GM23338 (cell line): ENCODE measurements at regions not wholly inside any gene's neighbourhood (a gene's known extent, or its start where the extent isn't known, plus 50 kb on each side); places are given as distances from the start of the nearest gene placed in this dataset.

Experiments used
- ATAC-seq: fragments of 200-7000 bp; cut with Tn5 transposase; 3 replicates; pipeline ENCODE4 v1.9.1; 2020
- DNase-seq: peaks from one replicate; pipeline ENCODE4 v3.0.0-alpha.2; 2015; ENCODE audit warnings: low spot score
- H2AFZ ChIP-seq: fragments of 200-600 bp; sonication (generic); 2 replicates; pipeline ENCODE4 v1.8.0; 2016; ENCODE audit warnings: antibody characterized with exemption, mild to moderate bottlenecking, moderate library complexity
- H3F3A ChIP-seq: fragments of 200-600 bp; sonication (generic); replicated peaks from 2 replicates; pipeline ENCODE4 v1.8.0; 2017; ENCODE audit warnings: antibody characterized with exemption, mixed run types, low read depth
- H3K27ac ChIP-seq: fragments of 200-600 bp; sonication (generic); 2 replicates; pipeline ENCODE4 v1.6.1; 2016; ENCODE audit warnings: low read depth
- H3K27me3 ChIP-seq: fragments of 200-600 bp; sonication (generic); 2 replicates; pipeline ENCODE4 v1.8.0; 2016; ENCODE audit warnings: mild to moderate bottlenecking, mixed run types, moderate library complexity; ENCODE audit not compliant: insufficient read depth
- H3K36me3 ChIP-seq: fragments of 200-600 bp; sonication (generic); 2 replicates; pipeline ENCODE4 v1.8.0; 2016; ENCODE audit warnings: mild to moderate bottlenecking; ENCODE audit not compliant: insufficient read depth
- H3K4me1 ChIP-seq: fragments of 200-600 bp; sonication (generic); 2 replicates; pipeline ENCODE4 v1.8.0; 2016; ENCODE audit warnings: mild to moderate bottlenecking, moderate library complexity; ENCODE audit not compliant: insufficient read depth
- H3K4me2 ChIP-seq: fragments of 200-600 bp; sonication (generic); 2 replicates; pipeline ENCODE4 v1.7.1; 2017; ENCODE audit warnings: mixed run types
- H3K4me3 ChIP-seq: fragments of 200-600 bp; sonication (generic); 2 replicates; pipeline ENCODE4 v1.6.1; 2016; ENCODE audit warnings: mixed run types
- H3K79me2 ChIP-seq: fragments of 200-600 bp; sonication (generic); replicated peaks from 2 replicates; pipeline ENCODE4 v1.8.0; 2017; ENCODE audit warnings: mild to moderate bottlenecking; ENCODE audit not compliant: insufficient read depth
- H3K9me2 ChIP-seq: fragments of 200-600 bp; sonication (generic); 2 replicates; pipeline ENCODE4 v1.8.0; 2017; ENCODE audit not compliant: insufficient read depth
- H4K20me1 ChIP-seq: fragments of 200-600 bp; sonication (generic); replicated peaks from 2 replicates; pipeline ENCODE4 v1.8.0; 2017; ENCODE audit warnings: mild to moderate bottlenecking; ENCODE audit not compliant: insufficient read depth
- H3K27ac Mint-ChIP-seq: 2 replicates; pipeline ENCODE4 v1.8.0; 2020; ENCODE audit warnings: inconsistent platforms, mild to moderate bottlenecking, moderate library complexity, mixed read lengths
- H3K27me3 Mint-ChIP-seq: 3 replicates; pipeline ENCODE4 v1.8.0; 2022; ENCODE audit warnings: low read depth, mild to moderate bottlenecking, moderate library complexity, mixed read lengths, inconsistent platforms; ENCODE audit not compliant: insufficient read depth, poor library complexity
- H3K36me3 Mint-ChIP-seq: 3 replicates; pipeline ENCODE4 v1.8.0; 2021; ENCODE audit warnings: low read depth, mild to moderate bottlenecking, inconsistent platforms, moderate library complexity, mixed read lengths
- H3K4me1 Mint-ChIP-seq: 3 replicates; pipeline ENCODE4 v1.8.0; 2020; ENCODE audit warnings: mild to moderate bottlenecking, inconsistent platforms, mixed read lengths
- H3K4me3 Mint-ChIP-seq: 3 replicates; pipeline ENCODE4 v1.8.0; 2021; ENCODE audit warnings: moderate library complexity, mild to moderate bottlenecking, inconsistent platforms, mixed read lengths
- H3K9me3 Mint-ChIP-seq: 3 replicates; pipeline ENCODE4 v1.8.0; 2020; ENCODE audit warnings: moderate library complexity, mild to moderate bottlenecking, inconsistent platforms, mixed read lengths
- CREB1 ChIP-seq: fragments of 250-450 bp; sonication (Bioruptor Pico); IDR thresholded peaks from 2 replicates; pipeline ENCODE4 v1.5.0; 2020; ENCODE audit warnings: low read depth, mild to moderate bottlenecking, moderate library complexity
- CTCF ChIP-seq, 2 experiments: fragments of 200-600 bp in 1 of 2; sonication (generic) in 1 of 2; conservative IDR thresholded peaks; 2 replicates each; pipeline versions ENCODE4 v1.5.1 to v1.6.1; 2016 to 2017; ENCODE audit warnings: antibody characterized with exemption in 2 of 2, low read depth in 2 of 2, mild to moderate bottlenecking in 2 of 2, moderate library complexity in 1 of 2
- ETS1 ChIP-seq: IDR thresholded peaks from 2 replicates; pipeline ENCODE4 v1.6.1; 2016; ENCODE audit warnings: antibody characterized with exemption
- EZH2 ChIP-seq: fragments of 200-600 bp; sonication (generic); IDR thresholded peaks from one replicate; pipeline ENCODE4 v1.8.0; 2017; ENCODE audit warnings: antibody characterized with exemption, mild to moderate bottlenecking, low read depth; ENCODE audit not compliant: unreplicated experiment
- EZH2phosphoT487 ChIP-seq: fragments of 200-600 bp; sonication (generic); IDR thresholded peaks from one replicate; pipeline ENCODE4 v1.8.1; 2018; ENCODE audit warnings: antibody characterized with exemption; ENCODE audit not compliant: unreplicated experiment
- JUNB ChIP-seq: IDR thresholded peaks from one replicate; pipeline ENCODE4 v1.6.1; 2016; ENCODE audit warnings: antibody characterized with exemption; ENCODE audit not compliant: unreplicated experiment
- NANOG ChIP-seq: IDR thresholded peaks from 2 replicates; pipeline ENCODE4 v1.6.1; 2016; ENCODE audit warnings: antibody characterized with exemption, borderline replicate concordance
- POLR2AphosphoS5 ChIP-seq: IDR thresholded peaks from 2 replicates; pipeline ENCODE4 v1.6.1; 2016; ENCODE audit warnings: antibody characterized with exemption, low read depth
- REST ChIP-seq: IDR thresholded peaks from one replicate; pipeline ENCODE4 v1.6.1; 2018; ENCODE audit warnings: antibody characterized with exemption; ENCODE audit not compliant: unreplicated experiment
- STAT1 ChIP-seq: IDR thresholded peaks from one replicate; pipeline ENCODE4 v1.6.1; 2016; ENCODE audit warnings: antibody characterized with exemption; ENCODE audit not compliant: unreplicated experiment
- ZNF114 ChIP-seq: fragments of 250-450 bp; sonication (Bioruptor Pico); IDR thresholded peaks from 2 replicates; pipeline ENCODE4 v1.5.0; 2020; ENCODE audit warnings: mild to moderate bottlenecking, moderate library complexity
- ZNF331 ChIP-seq: fragments of 250-450 bp; sonication (Bioruptor Pico); IDR thresholded peaks from 2 replicates; pipeline ENCODE4 v1.5.0; 2020; ENCODE audit warnings: low read depth, mild to moderate bottlenecking, moderate library complexity
- ZNF462 ChIP-seq: fragments of 250-450 bp; sonication (Bioruptor Pico); IDR thresholded peaks from 2 replicates; pipeline ENCODE4 v1.5.0; 2020; ENCODE audit warnings: mild to moderate bottlenecking, moderate library complexity

GRCh38 chr1:79966438-79966837 is 959.9 kb upstream of the ADGRL4 start:
- Histone ChIP-seq H3K4me3 (no peak overlapping the region), H3K4me1 (no peaks in the 10 kb centered on the region; the same call in 1 of the 2 replicates), H3K9me2 (no peaks in the 10 kb centered on the region), H3K27ac (no peak overlapping the region), H3K4me2 (no peak overlapping the region), H3K27me3 (no peaks in the 10 kb centered on the region), H3F3A (no peaks in the 10 kb centered on the region), H3K36me3 (no peaks in the 10 kb centered on the region), H3K79me2 (no peaks in the 10 kb centered on the region), H2AFZ (no peak overlapping the region), H4K20me1 (no peaks in the 10 kb centered on the region)
- H3K36me3 Mint-ChIP-seq: peaks cover 17% of the 10 kb centered on the region
- peaks cover 20% of the 10 kb centered on the region for H3K9me3 Mint-ChIP-seq
- H3K27ac Mint-ChIP-seq: no peak overlapping the region
- peaks cover 4% of the 10 kb centered on the region for H3K27me3 Mint-ChIP-seq
- H3K4me1 Mint-ChIP-seq: peaks cover 6% of the 10 kb centered on the region; the same call in 2 of the 3 replicates
- ATAC-seq (no peak), DNase-seq (no peak)
- TF ChIP-seq POLR2AphosphoS5: no peak
- no peak for TF ChIP-seq ETS1
- no peak for TF ChIP-seq ZNF462 (CRISPR knock-in tag)
- no peak for TF ChIP-seq JUNB
- no peak for TF ChIP-seq STAT1
- TF ChIP-seq ZNF331: no peak
- TF ChIP-seq CREB1 (CRISPR knock-in tag): no peak
- TF ChIP-seq EZH2phosphoT487: no peak
- TF ChIP-seq EZH2: no peak
- no peak for TF ChIP-seq NANOG
- TF ChIP-seq REST: no peak
- no peak for TF ChIP-seq CTCF (conservative IDR thresholded peaks at IDR 0.05; ENCODE audit: low read depth in 2 of 2)
- no peak for TF ChIP-seq ZNF114 (CRISPR knock-in tag)
- H3K4me3 Mint-ChIP-seq: no peak overlapping the region
